G401 (cell line): ENCODE measurements at regions not wholly inside any gene's neighbourhood (a gene's known extent, or its start where the extent isn't known, plus 50 kb on each side); places are given as distances from the start of the nearest gene placed in this dataset.

Source experiments
- DNase-seq: peaks from one replicate; pipeline ENCODE4 v3.0.0-alpha.2; 2015; ENCODE audit warnings: low spot score
- in situ Hi-C: cut with HindIII; loops from 2 replicates; pipeline ENCODE4 v1.10.0; 2016; ENCODE audit warnings: low sequenced_read_pairs, mixed read lengths

- peak; percentile 64 for DNase-seq
- in situ Hi-C loops, result no loop called here
Observed at GRCh38 chr22:48089601-48090331, 1327.3 kb downstream of the TBC1D22A start.

- in situ Hi-C loops, result no loop called here
- DNase-seq, result peak; percentile 31
Observed at GRCh38 chr22:48088926-48089536, 1326.6 kb downstream of the TBC1D22A start.

- peak; percentile 56 for DNase-seq
- in situ Hi-C loops, result no loop called here
Observed at GRCh38 chr22:48088251-48088650, 1325.8 kb downstream of the TBC1D22A start.

- no peak for DNase-seq
- in situ Hi-C loops, result no loop called here
Observed at GRCh38 chr22:48085901-48086645, 1323.6 kb downstream of the TBC1D22A start.

GRCh38 chr22:48084729-48085050 is 1322.2 kb downstream of the TBC1D22A start:
- DNase-seq, result no peak

GRCh38 chr22:48084041-48084728 is 1321.7 kb downstream of the TBC1D22A start:
- in situ Hi-C loops, result no loop called here

More at GRCh38 chr22:48084729-48085050, 1322.2 kb downstream of the TBC1D22A start:
- in situ Hi-C loops, result no loop called here

GRCh38 chr22:48083502-48083901 is 1321.1 kb downstream of the TBC1D22A start:
- no peak for DNase-seq

More at GRCh38 chr22:48084041-48084728, 1321.7 kb downstream of the TBC1D22A start:
- no peak for DNase-seq

GRCh38 chr22:48082284-48082683 is 1319.8 kb downstream of the TBC1D22A start:
- in situ Hi-C loops, result no loop called here
- no peak for DNase-seq

More at GRCh38 chr22:48083502-48083901, 1321.1 kb downstream of the TBC1D22A start:
- in situ Hi-C loops, result no loop called here

GRCh38 chr22:48081281-48081680 is 1318.8 kb downstream of the TBC1D22A start:
- DNase-seq, result no peak
- in situ Hi-C loops, result no loop called here

GRCh38 chr22:48080316-48081165 is 1318.1 kb downstream of the TBC1D22A start:
- no peak for DNase-seq
- in situ Hi-C loops, result no loop called here

GRCh38 chr22:48079505-48080290 is 1317.2 kb downstream of the TBC1D22A start:
- no peak for DNase-seq
- in situ Hi-C loops, result no loop called here

GRCh38 chr22:48078825-48079224 is 1316.4 kb downstream of the TBC1D22A start:
- in situ Hi-C loops, result no loop called here
- DNase-seq, result no peak

- in situ Hi-C loops, result no loop called here
- DNase-seq, result no peak
Observed at GRCh38 chr22:48077699-48078098, 1315.2 kb downstream of the TBC1D22A start.

GRCh38 chr22:48076008-48076407 is 1313.6 kb downstream of the TBC1D22A start:
- in situ Hi-C loops, result no loop called here
- no peak for DNase-seq

- in situ Hi-C loops, result no loop called here
- no peak for DNase-seq
Observed at GRCh38 chr22:48075604-48076003, 1313.2 kb downstream of the TBC1D22A start.

GRCh38 chr22:48072777-48073176 is 1310.3 kb downstream of the TBC1D22A start:
- in situ Hi-C loops, result no loop called here
- DNase-seq, result no peak

- in situ Hi-C loops, result no loop called here
- peak; percentile 39 for DNase-seq
Observed at GRCh38 chr22:48071828-48072227, 1309.4 kb downstream of the TBC1D22A start.

- in situ Hi-C loops, result no loop called here
- no peak for DNase-seq
Observed at GRCh38 chr22:48071305-48071704, 1308.9 kb downstream of the TBC1D22A start.
